ENCODE measurements at regions not wholly inside any gene's neighbourhood (a gene's known extent, or its start where the extent isn't known, plus 50 kb on each side); places are given as distances from the start of the nearest gene placed in this dataset.

DNA sequence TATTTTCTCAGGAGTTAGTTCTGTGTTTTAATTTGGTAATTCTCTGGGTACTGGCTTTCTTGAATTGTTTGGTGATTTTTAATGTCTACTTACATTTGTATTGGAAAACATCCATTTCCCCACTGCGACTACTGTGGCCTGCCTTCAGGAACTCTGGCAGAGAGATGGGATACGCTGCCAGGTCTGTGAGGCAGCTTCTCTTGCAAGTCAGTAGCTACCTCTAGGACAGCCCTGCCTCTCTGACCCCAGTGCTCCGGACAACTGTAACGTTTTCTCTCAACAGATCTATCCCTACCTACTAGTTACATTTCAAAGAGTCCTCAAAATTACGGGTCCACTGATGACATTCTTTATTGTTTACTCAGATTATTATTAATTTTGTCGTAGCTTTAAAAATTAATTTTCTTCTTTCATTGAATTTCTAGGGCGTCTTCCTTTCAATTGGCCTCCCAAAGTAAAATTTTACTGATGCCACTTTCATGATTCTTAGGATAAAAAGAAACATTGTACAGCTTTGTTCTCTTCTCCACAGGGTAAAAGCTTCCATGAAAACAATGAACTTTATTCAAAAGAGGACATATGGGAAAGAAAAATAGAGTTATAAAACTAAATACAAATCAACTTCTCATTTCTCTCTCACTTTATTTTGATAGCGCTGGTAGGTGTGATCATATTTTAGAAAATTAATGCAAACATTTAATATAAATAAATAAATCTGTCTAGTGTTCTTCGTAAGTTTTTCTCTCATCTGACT, 123.2 kb upstream of the GOLGA8J start:
- ATAC-seq, result no peak
- TF ChIP-seq TCF4 (CRISPR knock-in tag; IDR thresholded peaks at IDR 0.05; ENCODE audit: borderline replicate concordance), result no peak
- no peak for TF ChIP-seq CSDC2 (CRISPR knock-in tag; IDR thresholded peaks at IDR 0.05)
- no peak for TF ChIP-seq BACH2 (CRISPR knock-in tag; IDR thresholded peaks at IDR 0.05; ENCODE audit: borderline replicate concordance)
- TF ChIP-seq ESRRG (CRISPR knock-in tag; IDR thresholded peaks at IDR 0.05), result no peak

DNA sequence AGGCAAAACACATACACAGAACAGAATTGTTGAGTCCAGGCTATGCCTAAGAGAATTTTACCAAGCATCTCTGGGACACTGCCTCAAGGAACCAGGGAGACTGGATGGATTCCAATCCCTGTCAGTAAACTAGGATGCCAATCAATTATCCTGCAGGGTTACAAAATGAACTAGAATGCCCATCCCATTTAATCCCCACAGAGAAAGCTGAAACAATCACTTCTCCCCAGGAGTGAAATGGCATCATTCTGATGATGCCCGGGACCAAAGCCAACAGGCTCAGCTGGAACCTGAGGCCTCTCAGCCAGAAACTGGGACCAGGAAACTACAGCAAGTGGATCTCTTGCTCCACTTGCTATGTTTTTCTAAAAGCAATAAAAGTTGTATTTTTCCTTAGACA, 130.0 kb upstream of the TJP1 start:
- ATAC-seq, result no peak

GRCh38 chr15:29945943-29946596, 123.8 kb upstream of the TJP1 start:
- ATAC-seq, result no peak
- no peak for TF ChIP-seq ESRRG (CRISPR knock-in tag; IDR thresholded peaks at IDR 0.05)
- TF ChIP-seq POU6F1 (CRISPR knock-in tag; IDR thresholded peaks at IDR 0.05; ENCODE audit: borderline replicate concordance, low read depth), result no peak
- TF ChIP-seq TCF4 (CRISPR knock-in tag; IDR thresholded peaks at IDR 0.05; ENCODE audit: borderline replicate concordance), result no peak
- no peak for TF ChIP-seq ZC3H10 (CRISPR knock-in tag; IDR thresholded peaks at IDR 0.05)
- no peak for TF ChIP-seq TOX (CRISPR knock-in tag; IDR thresholded peaks at IDR 0.05; ENCODE audit: borderline replicate concordance)
- TF ChIP-seq ZNF70 (CRISPR knock-in tag; IDR thresholded peaks at IDR 0.05), result no peak
- TF ChIP-seq ZNF8 (CRISPR knock-in tag; IDR thresholded peaks at IDR 0.05), result no peak
- no peak for TF ChIP-seq TSHZ2 (CRISPR knock-in tag; IDR thresholded peaks at IDR 0.05)

More for the DNA sequence above, 130.0 kb upstream of the TJP1 start:
- TF ChIP-seq TCF4 (CRISPR knock-in tag; IDR thresholded peaks at IDR 0.05; ENCODE audit: borderline replicate concordance) (no peak), ZNF8 (CRISPR knock-in tag; IDR thresholded peaks at IDR 0.05) (no peak), GLIS3 (CRISPR knock-in tag; IDR thresholded peaks at IDR 0.05) (no peak), PPARA (CRISPR knock-in tag; IDR thresholded peaks at IDR 0.05; ENCODE audit: borderline replicate concordance) (no peak), POU6F1 (CRISPR knock-in tag; IDR thresholded peaks at IDR 0.05; ENCODE audit: borderline replicate concordance, low read depth) (no peak), ZC3H10 (CRISPR knock-in tag; IDR thresholded peaks at IDR 0.05) (no peak), RARB (CRISPR knock-in tag; IDR thresholded peaks at IDR 0.05) (no peak), ZFP30 (CRISPR knock-in tag; IDR thresholded peaks at IDR 0.05) (no peak), ISL1 (CRISPR knock-in tag; IDR thresholded peaks at IDR 0.05) (no peak), PATZ1 (CRISPR knock-in tag; IDR thresholded peaks at IDR 0.05; ENCODE audit: borderline replicate concordance) (no peak), TOX (CRISPR knock-in tag; IDR thresholded peaks at IDR 0.05; ENCODE audit: borderline replicate concordance) (no peak), ZNF70 (CRISPR knock-in tag; IDR thresholded peaks at IDR 0.05) (no peak), SNAI2 (CRISPR knock-in tag; IDR thresholded peaks at IDR 0.05) (no peak), BACH2 (CRISPR knock-in tag; IDR thresholded peaks at IDR 0.05; ENCODE audit: borderline replicate concordance) (no peak), CREB5 (CRISPR knock-in tag; IDR thresholded peaks at IDR 0.05; ENCODE audit: low read depth) (no peak), ZFP3 (CRISPR knock-in tag; IDR thresholded peaks at IDR 0.05) (no peak)
- TF ChIP-seq, protein P1, sequence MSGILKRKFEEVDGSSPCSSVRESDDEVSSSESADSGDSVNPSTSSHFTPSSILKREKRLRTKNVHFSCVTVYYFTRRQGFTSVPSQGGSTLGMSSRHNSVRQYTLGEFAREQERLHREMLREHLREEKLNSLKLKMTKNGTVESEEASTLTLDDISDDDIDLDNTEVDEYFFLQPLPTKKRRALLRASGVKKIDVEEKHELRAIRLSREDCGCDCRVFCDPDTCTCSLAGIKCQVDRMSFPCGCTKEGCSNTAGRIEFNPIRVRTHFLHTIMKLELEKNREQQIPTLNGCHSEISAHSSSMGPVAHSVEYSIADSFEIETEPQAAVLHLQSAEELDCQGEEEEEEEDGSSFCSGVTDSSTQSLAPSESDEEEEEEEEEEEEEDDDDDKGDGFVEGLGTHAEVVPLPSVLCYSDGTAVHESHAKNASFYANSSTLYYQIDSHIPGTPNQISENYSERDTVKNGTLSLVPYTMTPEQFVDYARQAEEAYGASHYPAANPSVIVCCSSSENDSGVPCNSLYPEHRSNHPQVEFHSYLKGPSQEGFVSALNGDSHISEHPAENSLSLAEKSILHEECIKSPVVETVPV (CRISPR knock-in tag; IDR thresholded peaks at IDR 0.05), result no peak
